H1 (cell line): ENCODE measurements at regions not wholly inside any gene's neighbourhood (a gene's known extent, or its start where the extent isn't known, plus 50 kb on each side); places are given as distances from the start of the nearest gene placed in this dataset.

Source experiments
- RFX5 ChIP-seq: IDR thresholded peaks from 2 replicates; pipeline ENCODE4 v1.6.1; 2011; ENCODE audit warnings: low read depth, low read length, improper control_type of control experiment, borderline replicate concordance
- SRF ChIP-seq: IDR thresholded peaks from 2 replicates; pipeline ENCODE4 v1.6.1; 2011; ENCODE audit warnings: mild to moderate bottlenecking, low read depth, low read length, moderate library complexity
- TF ChIP-seq, protein P1 (sequence below): fragments of 300-600 bp; sonication (generic); IDR thresholded peaks from 2 replicates; pipeline ENCODE4 v1.7.1; 2012; ENCODE audit warnings: low read length, moderate library complexity, mild to moderate bottlenecking, inconsistent platforms; ENCODE audit not compliant: insufficient replicate concordance

DNA sequence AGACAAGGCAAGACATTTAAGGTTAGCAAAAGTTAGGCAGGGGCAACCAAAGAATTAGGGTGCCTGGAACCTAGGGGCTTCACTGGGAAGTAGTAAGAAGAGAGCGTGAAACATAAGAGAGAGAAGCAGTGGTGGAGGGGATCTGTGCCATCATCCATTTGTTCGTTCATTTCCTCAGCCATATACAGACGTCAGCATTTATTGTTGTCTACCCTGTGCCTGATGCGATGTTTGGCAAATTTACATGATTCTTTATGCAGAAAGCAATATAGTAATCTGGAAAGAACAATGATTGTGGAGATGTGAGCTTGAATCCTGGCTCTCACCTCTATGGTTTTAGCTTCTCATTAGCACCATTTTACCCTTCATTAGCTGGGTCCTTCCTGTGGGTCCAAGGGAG, 477.5 kb upstream of the MPDZ start:
- TF ChIP-seq, protein P1, sequence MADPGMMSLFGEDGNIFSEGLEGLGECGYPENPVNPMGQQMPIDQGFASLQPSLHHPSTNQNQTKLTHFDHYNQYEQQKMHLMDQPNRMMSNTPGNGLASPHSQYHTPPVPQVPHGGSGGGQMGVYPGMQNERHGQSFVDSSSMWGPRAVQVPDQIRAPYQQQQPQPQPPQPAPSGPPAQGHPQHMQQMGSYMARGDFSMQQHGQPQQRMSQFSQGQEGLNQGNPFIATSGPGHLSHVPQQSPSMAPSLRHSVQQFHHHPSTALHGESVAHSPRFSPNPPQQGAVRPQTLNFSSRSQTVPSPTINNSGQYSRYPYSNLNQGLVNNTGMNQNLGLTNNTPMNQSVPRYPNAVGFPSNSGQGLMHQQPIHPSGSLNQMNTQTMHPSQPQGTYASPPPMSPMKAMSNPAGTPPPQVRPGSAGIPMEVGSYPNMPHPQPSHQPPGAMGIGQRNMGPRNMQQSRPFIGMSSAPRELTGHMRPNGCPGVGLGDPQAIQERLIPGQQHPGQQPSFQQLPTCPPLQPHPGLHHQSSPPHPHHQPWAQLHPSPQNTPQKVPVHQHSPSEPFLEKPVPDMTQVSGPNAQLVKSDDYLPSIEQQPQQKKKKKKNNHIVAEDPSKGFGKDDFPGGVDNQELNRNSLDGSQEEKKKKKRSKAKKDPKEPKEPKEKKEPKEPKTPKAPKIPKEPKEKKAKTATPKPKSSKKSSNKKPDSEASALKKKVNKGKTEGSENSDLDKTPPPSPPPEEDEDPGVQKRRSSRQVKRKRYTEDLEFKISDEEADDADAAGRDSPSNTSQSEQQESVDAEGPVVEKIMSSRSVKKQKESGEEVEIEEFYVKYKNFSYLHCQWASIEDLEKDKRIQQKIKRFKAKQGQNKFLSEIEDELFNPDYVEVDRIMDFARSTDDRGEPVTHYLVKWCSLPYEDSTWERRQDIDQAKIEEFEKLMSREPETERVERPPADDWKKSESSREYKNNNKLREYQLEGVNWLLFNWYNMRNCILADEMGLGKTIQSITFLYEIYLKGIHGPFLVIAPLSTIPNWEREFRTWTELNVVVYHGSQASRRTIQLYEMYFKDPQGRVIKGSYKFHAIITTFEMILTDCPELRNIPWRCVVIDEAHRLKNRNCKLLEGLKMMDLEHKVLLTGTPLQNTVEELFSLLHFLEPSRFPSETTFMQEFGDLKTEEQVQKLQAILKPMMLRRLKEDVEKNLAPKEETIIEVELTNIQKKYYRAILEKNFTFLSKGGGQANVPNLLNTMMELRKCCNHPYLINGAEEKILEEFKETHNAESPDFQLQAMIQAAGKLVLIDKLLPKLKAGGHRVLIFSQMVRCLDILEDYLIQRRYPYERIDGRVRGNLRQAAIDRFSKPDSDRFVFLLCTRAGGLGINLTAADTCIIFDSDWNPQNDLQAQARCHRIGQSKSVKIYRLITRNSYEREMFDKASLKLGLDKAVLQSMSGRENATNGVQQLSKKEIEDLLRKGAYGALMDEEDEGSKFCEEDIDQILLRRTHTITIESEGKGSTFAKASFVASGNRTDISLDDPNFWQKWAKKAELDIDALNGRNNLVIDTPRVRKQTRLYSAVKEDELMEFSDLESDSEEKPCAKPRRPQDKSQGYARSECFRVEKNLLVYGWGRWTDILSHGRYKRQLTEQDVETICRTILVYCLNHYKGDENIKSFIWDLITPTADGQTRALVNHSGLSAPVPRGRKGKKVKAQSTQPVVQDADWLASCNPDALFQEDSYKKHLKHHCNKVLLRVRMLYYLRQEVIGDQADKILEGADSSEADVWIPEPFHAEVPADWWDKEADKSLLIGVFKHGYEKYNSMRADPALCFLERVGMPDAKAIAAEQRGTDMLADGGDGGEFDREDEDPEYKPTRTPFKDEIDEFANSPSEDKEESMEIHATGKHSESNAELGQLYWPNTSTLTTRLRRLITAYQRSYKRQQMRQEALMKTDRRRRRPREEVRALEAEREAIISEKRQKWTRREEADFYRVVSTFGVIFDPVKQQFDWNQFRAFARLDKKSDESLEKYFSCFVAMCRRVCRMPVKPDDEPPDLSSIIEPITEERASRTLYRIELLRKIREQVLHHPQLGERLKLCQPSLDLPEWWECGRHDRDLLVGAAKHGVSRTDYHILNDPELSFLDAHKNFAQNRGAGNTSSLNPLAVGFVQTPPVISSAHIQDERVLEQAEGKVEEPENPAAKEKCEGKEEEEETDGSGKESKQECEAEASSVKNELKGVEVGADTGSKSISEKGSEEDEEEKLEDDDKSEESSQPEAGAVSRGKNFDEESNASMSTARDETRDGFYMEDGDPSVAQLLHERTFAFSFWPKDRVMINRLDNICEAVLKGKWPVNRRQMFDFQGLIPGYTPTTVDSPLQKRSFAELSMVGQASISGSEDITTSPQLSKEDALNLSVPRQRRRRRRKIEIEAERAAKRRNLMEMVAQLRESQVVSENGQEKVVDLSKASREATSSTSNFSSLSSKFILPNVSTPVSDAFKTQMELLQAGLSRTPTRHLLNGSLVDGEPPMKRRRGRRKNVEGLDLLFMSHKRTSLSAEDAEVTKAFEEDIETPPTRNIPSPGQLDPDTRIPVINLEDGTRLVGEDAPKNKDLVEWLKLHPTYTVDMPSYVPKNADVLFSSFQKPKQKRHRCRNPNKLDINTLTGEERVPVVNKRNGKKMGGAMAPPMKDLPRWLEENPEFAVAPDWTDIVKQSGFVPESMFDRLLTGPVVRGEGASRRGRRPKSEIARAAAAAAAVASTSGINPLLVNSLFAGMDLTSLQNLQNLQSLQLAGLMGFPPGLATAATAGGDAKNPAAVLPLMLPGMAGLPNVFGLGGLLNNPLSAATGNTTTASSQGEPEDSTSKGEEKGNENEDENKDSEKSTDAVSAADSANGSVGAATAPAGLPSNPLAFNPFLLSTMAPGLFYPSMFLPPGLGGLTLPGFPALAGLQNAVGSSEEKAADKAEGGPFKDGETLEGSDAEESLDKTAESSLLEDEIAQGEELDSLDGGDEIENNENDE = no peak
- TF ChIP-seq RFX5 (no peak), SRF (no peak)
